HFF-Myc (cell line): ENCODE measurements at regions not wholly inside any gene's neighbourhood (a gene's known extent, or its start where the extent isn't known, plus 50 kb on each side); places are given as distances from the start of the nearest gene placed in this dataset.

ENCODE experiments used
- DNase-seq: peaks from one replicate; pipeline ENCODE4 v3.0.0-alpha.2; 2011; ENCODE audit warnings: low read depth; ENCODE audit errors: extremely low read depth
- H3K4me3 ChIP-seq: replicated peaks from 2 replicates; pipeline ENCODE4 v1.5.1; 2011; ENCODE audit warnings: low read depth, mild to moderate bottlenecking, control low read depth, low read length
- CTCF ChIP-seq: IDR thresholded peaks from 2 replicates; pipeline ENCODE4 v1.5.1; 2012; ENCODE audit warnings: mild to moderate bottlenecking, low read depth, low read length, control low read depth; ENCODE audit errors: missing control alignments

DNA sequence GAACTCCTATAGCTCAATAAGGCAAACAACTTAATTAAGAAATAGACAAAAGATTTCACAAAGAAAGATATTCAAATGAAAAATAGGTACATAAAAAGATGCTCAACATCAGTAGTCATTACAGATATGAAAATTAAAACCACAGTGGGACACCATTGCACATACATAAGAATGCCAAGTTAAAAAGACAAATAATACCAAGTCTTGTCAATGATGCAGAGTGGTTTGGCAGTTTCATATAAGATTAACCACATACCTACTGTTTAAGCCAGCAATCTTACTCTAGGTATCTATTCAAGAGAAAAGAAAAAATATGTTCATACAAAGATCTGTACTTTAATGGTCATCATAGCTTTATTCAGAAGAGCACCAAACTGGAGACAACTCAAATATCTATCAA is 63.5 kb upstream of the GLS start:
- DNase-seq, result no peak
- no peak overlapping the region for H3K4me3 ChIP-seq
- TF ChIP-seq CTCF, result no peak

DNA sequence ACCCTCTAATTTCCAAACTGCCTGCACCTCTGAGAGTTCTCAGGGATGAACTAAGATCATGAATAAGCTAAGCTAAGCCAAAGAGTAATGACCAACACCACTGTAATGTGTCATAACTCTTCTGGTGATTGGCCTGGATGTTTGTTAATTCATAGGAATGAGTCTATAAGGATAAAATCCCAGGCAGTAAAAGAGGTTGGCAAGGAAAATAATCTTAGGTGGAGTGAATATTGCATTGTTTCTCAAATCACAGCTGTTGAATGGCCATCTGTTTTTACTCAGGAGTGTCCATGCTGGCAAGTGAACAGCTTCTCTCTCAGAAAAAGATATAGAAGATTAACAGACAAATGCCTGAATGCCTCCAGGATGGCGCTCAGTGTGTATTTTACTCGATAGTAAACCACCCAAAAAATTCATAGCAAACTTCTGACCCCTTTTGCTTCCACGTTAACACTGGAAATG is 60.8 kb upstream of the GLS start:
- peak; percentile 43 for DNase-seq
- no peak for TF ChIP-seq CTCF
- H3K4me3 ChIP-seq, result no peak overlapping the region

DNA sequence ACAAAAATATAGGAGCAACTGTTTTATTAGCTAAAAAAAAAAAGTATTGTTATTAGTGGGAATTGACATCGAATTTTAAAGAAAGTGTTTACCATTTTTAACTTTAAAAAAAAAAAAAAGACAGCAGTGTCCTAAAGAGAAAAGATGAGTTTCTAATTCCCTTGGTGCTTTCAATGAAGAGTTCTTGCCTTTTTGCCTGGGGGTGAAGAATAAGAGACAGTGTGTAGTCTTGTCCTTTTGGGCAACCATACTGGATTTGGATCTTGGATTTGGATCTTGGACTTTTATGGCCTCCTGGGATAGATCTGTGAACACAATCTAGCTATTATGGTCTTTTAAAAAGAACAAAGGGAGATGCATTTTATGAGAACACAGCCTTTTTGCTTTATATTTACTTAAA is 60.2 kb upstream of the GLS start:
- H3K4me3 ChIP-seq, result no peak overlapping the region
- TF ChIP-seq CTCF, result no peak
- DNase-seq, result no peak

DNA sequence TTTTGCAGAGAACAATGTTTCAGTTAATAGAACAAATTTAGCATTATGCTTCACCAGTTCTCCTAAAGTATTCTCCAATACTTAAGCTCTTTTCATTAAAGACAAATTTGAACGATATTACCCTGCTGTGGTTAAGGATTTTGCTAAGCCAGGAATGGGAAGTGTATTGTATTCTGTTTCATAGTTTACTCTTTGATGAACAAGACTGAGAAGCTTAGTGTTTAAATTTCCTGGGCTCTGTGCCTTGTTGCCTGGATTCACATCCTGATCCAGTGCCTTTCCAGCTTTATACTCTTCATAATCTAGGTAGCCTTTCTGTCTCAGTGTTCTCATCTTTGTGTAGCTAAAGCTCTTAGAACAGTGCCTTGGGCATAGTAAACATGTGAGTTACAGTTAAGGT is 58.6 kb upstream of the GLS start:
- TF ChIP-seq CTCF, result no peak
- no peak overlapping the region for H3K4me3 ChIP-seq
- DNase-seq, result no peak

GRCh38 chr2:190827720-190828119 is 52.9 kb upstream of the GLS start:
- no peak for DNase-seq
- no peak overlapping the region for H3K4me3 ChIP-seq
- no peak for TF ChIP-seq CTCF

GRCh38 chr2:190829642-190830041 is 51.0 kb upstream of the GLS start:
- no peak for TF ChIP-seq CTCF
- no peak for DNase-seq
- no peak overlapping the region for H3K4me3 ChIP-seq
